VCaP (cell line): ENCODE measurements at regions not wholly inside any gene's neighbourhood (a gene's known extent, or its start where the extent isn't known, plus 50 kb on each side); places are given as distances from the start of the nearest gene placed in this dataset.

Experiments
- H3K27ac ChIP-seq: fragments of 450-650 bp; 2 replicates; pipeline ENCODE4 v1.5.1; 2017
- TF ChIP-seq, protein P1 (sequence below): fragments of 450-650 bp; conservative IDR thresholded peaks from 2 replicates; pipeline ENCODE4 v1.5.1; 2017; ENCODE audit warnings: mild to moderate bottlenecking, moderate library complexity

GRCh38 chr13:82627183-82627582 lies 1255.1 kb downstream of the SLITRK1 start:
- TF ChIP-seq, protein P1, sequence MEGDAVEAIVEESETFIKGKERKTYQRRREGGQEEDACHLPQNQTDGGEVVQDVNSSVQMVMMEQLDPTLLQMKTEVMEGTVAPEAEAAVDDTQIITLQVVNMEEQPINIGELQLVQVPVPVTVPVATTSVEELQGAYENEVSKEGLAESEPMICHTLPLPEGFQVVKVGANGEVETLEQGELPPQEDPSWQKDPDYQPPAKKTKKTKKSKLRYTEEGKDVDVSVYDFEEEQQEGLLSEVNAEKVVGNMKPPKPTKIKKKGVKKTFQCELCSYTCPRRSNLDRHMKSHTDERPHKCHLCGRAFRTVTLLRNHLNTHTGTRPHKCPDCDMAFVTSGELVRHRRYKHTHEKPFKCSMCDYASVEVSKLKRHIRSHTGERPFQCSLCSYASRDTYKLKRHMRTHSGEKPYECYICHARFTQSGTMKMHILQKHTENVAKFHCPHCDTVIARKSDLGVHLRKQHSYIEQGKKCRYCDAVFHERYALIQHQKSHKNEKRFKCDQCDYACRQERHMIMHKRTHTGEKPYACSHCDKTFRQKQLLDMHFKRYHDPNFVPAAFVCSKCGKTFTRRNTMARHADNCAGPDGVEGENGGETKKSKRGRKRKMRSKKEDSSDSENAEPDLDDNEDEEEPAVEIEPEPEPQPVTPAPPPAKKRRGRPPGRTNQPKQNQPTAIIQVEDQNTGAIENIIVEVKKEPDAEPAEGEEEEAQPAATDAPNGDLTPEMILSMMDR, result no peak
- no peak overlapping the region for H3K27ac ChIP-seq

GRCh38 chr13:82625717-82626116 lies 1256.6 kb downstream of the SLITRK1 start:
- TF ChIP-seq, protein P1, result no peak
- no peak overlapping the region for H3K27ac ChIP-seq

DNA sequence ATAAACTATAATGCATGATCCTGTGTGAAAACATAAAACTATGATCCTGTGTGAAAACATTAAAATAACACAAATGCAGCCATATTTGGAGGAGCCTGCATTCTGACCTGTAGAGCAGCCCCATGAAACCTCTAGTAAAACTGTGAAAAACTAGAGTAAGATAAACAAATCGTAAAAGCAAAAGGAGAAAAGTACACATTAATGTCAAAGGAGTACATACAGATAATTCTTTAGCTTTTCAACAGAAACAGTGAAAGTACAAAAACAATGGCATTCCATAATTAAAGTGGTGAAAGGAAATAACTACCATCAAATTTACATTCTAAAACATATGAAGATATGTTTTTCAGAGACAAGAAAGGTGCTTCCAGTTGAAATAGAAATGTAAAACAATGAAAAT lies 1267.2 kb downstream of the SLITRK1 start:
- H3K27ac ChIP-seq, result no peak overlapping the region
- TF ChIP-seq, protein P1, result no peak

- H3K27ac ChIP-seq, result no peak overlapping the region
- TF ChIP-seq, protein P1, result no peak
Measured at GRCh38 chr13:82614086-82614485, 1268.2 kb downstream of the SLITRK1 start.

- no peak overlapping the region for H3K27ac ChIP-seq
- TF ChIP-seq, protein P1, result no peak
Measured at GRCh38 chr13:82606008-82606407, 1276.3 kb downstream of the SLITRK1 start.

DNA sequence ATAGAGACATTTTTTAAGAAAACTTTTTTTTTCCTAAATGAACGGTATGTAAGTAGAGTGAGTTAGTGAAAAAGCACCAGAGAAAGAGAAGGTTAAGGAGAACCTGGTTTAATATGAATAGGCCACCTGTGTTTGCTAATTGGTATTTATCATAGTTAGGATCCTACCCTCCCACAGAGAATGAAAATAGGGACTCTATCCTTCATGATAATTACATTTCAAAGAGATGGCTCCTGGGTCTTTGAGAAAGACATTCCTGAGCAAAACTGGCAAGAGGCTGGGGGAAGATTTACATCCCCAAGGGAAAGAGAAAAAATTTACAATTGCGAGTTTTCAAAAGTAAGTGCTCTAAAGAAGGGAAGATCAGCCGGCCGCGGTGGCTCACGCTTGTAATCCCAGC lies 1284.5 kb downstream of the SLITRK1 start:
- no peak overlapping the region for H3K27ac ChIP-seq
- TF ChIP-seq, protein P1, result no peak

DNA sequence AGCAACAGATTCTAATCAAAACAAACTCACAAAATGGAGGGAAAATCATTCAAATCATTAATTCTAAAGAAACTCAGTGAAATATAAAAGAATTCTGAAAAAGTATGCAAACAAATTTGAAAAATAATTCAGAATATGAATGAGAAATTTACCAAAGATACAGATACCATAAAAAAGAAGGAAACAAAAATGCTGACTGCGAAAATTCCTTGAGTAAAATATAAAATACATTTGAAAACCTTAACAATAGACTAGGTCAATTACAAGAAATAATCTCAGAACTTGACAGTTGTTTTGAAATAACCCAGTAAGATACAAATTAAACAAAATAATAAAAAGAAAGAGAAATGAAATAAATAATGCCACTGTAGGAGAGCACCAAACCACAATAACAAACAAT lies 1289.0 kb downstream of the SLITRK1 start:
- TF ChIP-seq, protein P1, result no peak
- H3K27ac ChIP-seq, result no peak overlapping the region

GRCh38 chr13:82571653-82572052 lies 1310.6 kb downstream of the SLITRK1 start:
- no peak overlapping the region for H3K27ac ChIP-seq
- TF ChIP-seq, protein P1, result no peak
